Testis (tissue), 2 donors: ENCODE measurements at regions not wholly inside any gene's neighbourhood (a gene's known extent, or its start where the extent isn't known, plus 50 kb on each side); places are given as distances from the start of the nearest gene placed in this dataset.

ENCODE experiments used
- DNase-seq: peaks from one replicate; pipeline ENCODE4 v3.0.0-alpha.2; 2019
- H3K27ac ChIP-seq, 2 donors: fragments of 200-600 bp; sonication (generic); one replicate each; pipeline ENCODE4 v1.5.1; 2019
- H3K27me3 ChIP-seq: fragments of 200-600 bp; sonication (generic); one replicate; pipeline ENCODE4 v1.5.1; 2019
- H3K36me3 ChIP-seq: fragments of 200-600 bp; sonication (generic); one replicate; pipeline ENCODE4 v1.5.1; 2017; ENCODE audit warnings: low read depth; ENCODE audit errors: missing control alignments
- H3K4me1 ChIP-seq: fragments of 200-600 bp; sonication (generic); one replicate; pipeline ENCODE4 v1.5.1; 2019
- H3K4me3 ChIP-seq, 2 donors: fragments of 200-600 bp; sonication (generic); one replicate each; pipeline ENCODE4 v1.5.1; 2017 to 2019
- H3K9me3 ChIP-seq: fragments of 200-600 bp; sonication (generic); one replicate; pipeline ENCODE4 v1.5.1; 2017
- POLR2A ChIP-seq: fragments of 450-650 bp; IDR thresholded peaks from one replicate; pipeline ENCODE4 v1.6.1; 2017; ENCODE audit warnings: antibody characterized with exemption, mild to moderate bottlenecking, moderate library complexity
- WGBS, 2 donors: methylation state at CpG; one replicate each; pipeline ENCODE4 v1.1.5; 2018; 5-methylcytosine and 5-hydroxymethylcytosine counted together
- intact Hi-C: fragments of 100-400 bp; cut with DNase I; formaldehyde crosslinking; loops from one replicate; pipeline ENCODE4 v1.15.1; 2023; ENCODE audit warnings: low total_unique reads
- TF ChIP-seq, protein P1 (sequence below), 3 experiments: fragments of 450-650 bp in 2 of 3; fragments of 200-600 bp in 1 of 3; sonication (generic) in 1 of 3; IDR thresholded peaks; one replicate each; pipeline ENCODE4 v1.5.1; 2016 to 2019; ENCODE audit warnings: antibody characterized with exemption in 3 of 3, mild to moderate bottlenecking in 2 of 3, moderate library complexity in 1 of 3

DNA sequence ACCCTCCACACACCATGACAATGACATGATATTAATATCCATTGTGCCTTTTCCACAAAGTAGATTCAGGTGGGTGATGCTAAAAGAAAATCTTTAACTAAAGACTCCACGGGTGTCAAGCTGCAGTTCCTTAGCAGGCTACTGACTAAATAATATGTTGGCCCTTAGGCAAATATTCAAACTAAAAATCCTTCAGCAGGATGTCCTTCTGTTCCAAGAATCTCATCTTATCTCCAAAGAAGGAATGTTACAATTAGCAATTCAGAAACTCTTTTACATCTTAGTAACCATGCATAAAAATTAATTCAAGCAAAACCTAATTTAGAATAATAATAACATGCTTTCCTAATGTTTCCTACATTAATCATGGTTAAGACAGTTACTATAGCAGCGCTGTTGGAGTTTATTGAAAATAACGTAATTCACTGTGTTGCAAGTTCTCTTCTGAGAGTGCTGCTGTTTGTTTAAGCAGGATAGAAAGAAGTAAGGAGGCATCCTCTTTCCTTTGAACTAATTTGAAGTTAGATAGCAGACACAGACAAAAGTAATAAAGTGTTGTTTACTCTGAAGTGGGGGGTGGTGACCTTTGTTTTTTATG lies 414.8 kb upstream of the CDH4 start:
- no peak overlapping the region for H3K27ac ChIP-seq
- TF ChIP-seq POLR2A = no peak
- TF ChIP-seq, protein P1, sequence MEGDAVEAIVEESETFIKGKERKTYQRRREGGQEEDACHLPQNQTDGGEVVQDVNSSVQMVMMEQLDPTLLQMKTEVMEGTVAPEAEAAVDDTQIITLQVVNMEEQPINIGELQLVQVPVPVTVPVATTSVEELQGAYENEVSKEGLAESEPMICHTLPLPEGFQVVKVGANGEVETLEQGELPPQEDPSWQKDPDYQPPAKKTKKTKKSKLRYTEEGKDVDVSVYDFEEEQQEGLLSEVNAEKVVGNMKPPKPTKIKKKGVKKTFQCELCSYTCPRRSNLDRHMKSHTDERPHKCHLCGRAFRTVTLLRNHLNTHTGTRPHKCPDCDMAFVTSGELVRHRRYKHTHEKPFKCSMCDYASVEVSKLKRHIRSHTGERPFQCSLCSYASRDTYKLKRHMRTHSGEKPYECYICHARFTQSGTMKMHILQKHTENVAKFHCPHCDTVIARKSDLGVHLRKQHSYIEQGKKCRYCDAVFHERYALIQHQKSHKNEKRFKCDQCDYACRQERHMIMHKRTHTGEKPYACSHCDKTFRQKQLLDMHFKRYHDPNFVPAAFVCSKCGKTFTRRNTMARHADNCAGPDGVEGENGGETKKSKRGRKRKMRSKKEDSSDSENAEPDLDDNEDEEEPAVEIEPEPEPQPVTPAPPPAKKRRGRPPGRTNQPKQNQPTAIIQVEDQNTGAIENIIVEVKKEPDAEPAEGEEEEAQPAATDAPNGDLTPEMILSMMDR (IDR thresholded peaks at IDR 0.05) = no peak
- H3K36me3 ChIP-seq = no peaks in the 10 kb centered on the region
- intact Hi-C loops = no loop called here
- H3K4me3 ChIP-seq = no peak overlapping the region
- no peaks in the 10 kb centered on the region for H3K9me3 ChIP-seq
- no peaks in the 10 kb centered on the region for H3K27me3 ChIP-seq
- 32 to 35% methylated on average over 3 of the region's 3 CpGs for WGBS, 2 donors
- DNase-seq = no peak
- no peaks in the 10 kb centered on the region for H3K4me1 ChIP-seq

GRCh38 chr20:60838297-60838696 lies 413.8 kb upstream of the CDH4 start:
- no peak for TF ChIP-seq POLR2A
- TF ChIP-seq, protein P1 (IDR thresholded peaks at IDR 0.05) = no peak
- 84 to 97% methylated on average over 3 of the region's 3 CpGs for WGBS, 2 donors
- H3K4me1 ChIP-seq = no peaks in the 10 kb centered on the region
- H3K4me3 ChIP-seq = no peak overlapping the region
- no peaks in the 10 kb centered on the region for H3K9me3 ChIP-seq
- H3K27ac ChIP-seq = no peak overlapping the region
- no peaks in the 10 kb centered on the region for H3K27me3 ChIP-seq
- no peaks in the 10 kb centered on the region for H3K36me3 ChIP-seq
- no peak for DNase-seq
- intact Hi-C loops = no loop called here

GRCh38 chr20:60840971-60841370 lies 411.1 kb upstream of the CDH4 start:
- intact Hi-C loops = no loop called here
- H3K27me3 ChIP-seq = no peaks in the 10 kb centered on the region

DNA sequence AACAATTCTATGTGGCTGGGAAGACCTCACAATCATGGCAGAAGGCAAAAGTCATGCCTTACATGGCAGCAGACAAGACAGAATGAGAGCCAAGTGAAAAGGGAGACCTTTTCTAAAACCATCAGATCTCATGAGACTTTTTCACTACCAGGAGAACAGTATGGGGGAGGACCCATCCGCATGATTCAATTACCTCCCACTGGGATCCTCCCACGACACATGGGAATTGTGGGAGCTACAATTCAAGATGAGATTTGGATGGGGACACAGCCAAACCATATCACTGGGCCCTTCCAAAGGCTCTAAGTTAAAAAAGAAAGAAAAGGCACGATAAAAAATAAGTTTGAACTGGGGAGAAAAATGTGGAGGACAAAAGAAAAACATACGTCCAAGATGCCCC lies 406.9 kb upstream of the CDH4 start:
- intact Hi-C loops = no loop called here
- DNase-seq = no peak
- WGBS, 2 donors = 73 to 75% methylated on average over 4 of the region's 4 CpGs

More at GRCh38 chr20:60840971-60841370, 411.1 kb upstream of the CDH4 start:
- H3K36me3 ChIP-seq = no peaks in the 10 kb centered on the region
- H3K4me3 ChIP-seq = no peak overlapping the region
- H3K27ac ChIP-seq = no peak overlapping the region
- DNase-seq = no peak
- no peak for TF ChIP-seq POLR2A
- TF ChIP-seq, protein P1 (IDR thresholded peaks at IDR 0.05) = no peak
- no peaks in the 10 kb centered on the region for H3K9me3 ChIP-seq
- H3K4me1 ChIP-seq = no peaks in the 10 kb centered on the region
- WGBS, 2 donors = 87 to 88% methylated on average over 3 of the region's 3 CpGs

More for the DNA sequence above, 406.9 kb upstream of the CDH4 start:
- Histone ChIP-seq H3K27me3 (no peaks in the 10 kb centered on the region), H3K4me1 (no peaks in the 10 kb centered on the region), H3K4me3 (no peak overlapping the region), H3K27ac (no peak overlapping the region), H3K36me3 (no peaks in the 10 kb centered on the region), H3K9me3 (no peaks in the 10 kb centered on the region)
- TF ChIP-seq, protein P1 (IDR thresholded peaks at IDR 0.05) = no peak
- TF ChIP-seq POLR2A = no peak
